A549 (cell line): ENCODE measurements at regions not wholly inside any gene's neighbourhood (a gene's known extent, or its start where the extent isn't known, plus 50 kb on each side); places are given as distances from the start of the nearest gene placed in this dataset.

Source experiments
- ATAC-seq, 2 experiments: fragments of 200-7000 bp in 1 of 2; fragments of >200 bp in 1 of 2; cut with Nextera tagmentation in 1 of 2; cut with Tn5 transposase in 1 of 2; 3 replicates each; pipeline versions ENCODE4 v1.8.0 to v1.9.1; 2018 to 2020; ENCODE audit warnings: mild to moderate bottlenecking in 1 of 2, moderate library complexity in 1 of 2
- CTCF ChIA-PET: fragments of 300-600 bp; sonication (Branson Sonifier 250); formaldehyde crosslinking; extraction: SDS; loops from one replicate; lab custom pipeline; 2021; ENCODE audit warnings: antibody characterized with exemption, inconsistent platforms; lab: Yijun Ruan, JAX
- POLR2A ChIA-PET: fragments of 350-600 bp; formaldehyde crosslinking; extraction: SDS; loops from one replicate; lab custom pipeline; 2021; ENCODE audit warnings: antibody characterized with exemption, inconsistent platforms; lab: Yijun Ruan, JAX
- DNase-seq, 2 experiments: peaks; one replicate each; pipeline versions ENCODE4 v3.0.0 to v3.0.0-alpha.2; 2011 to 2016; ENCODE audit warnings: low read depth in 1 of 2, low spot score in 1 of 2
- FAIRE-seq: peaks from 2 replicates; lab custom pipeline; 2011; peaks lifted over from hg19 to GRCh38; lab: Jason Lieb, UNC
- H3K27ac ChIP-seq, 2 experiments: fragments of >200 bp; sonication (Bioruptor Twin); formaldehyde crosslinking; 3 replicates each; pipeline ENCODE4 v1.5.1; 2016 to 2017
- H3K4me1 ChIP-seq: fragments of >200 bp; sonication (Bioruptor Twin); formaldehyde crosslinking; 3 replicates; pipeline ENCODE4 v1.6.1; 2016
- H3K4me2 ChIP-seq: fragments of >200 bp; sonication (Bioruptor Twin); formaldehyde crosslinking; 3 replicates; pipeline ENCODE4 v1.6.1; 2016
- H3K4me3 ChIP-seq: fragments of >200 bp; sonication (Bioruptor Twin); formaldehyde crosslinking; 3 replicates; pipeline ENCODE4 v1.5.1; 2016
- H3K9me3 ChIP-seq: fragments of >200 bp; sonication (Bioruptor Twin); formaldehyde crosslinking; 3 replicates; pipeline ENCODE4 v1.6.1; 2016
- CBX2 ChIP-seq: fragments of 200-600 bp; sonication (generic); IDR thresholded peaks from 2 replicates; pipeline ENCODE4 v1.6.1; 2016; ENCODE audit warnings: low read depth, mild to moderate bottlenecking, borderline replicate concordance
- CBX8 ChIP-seq: fragments of 200-600 bp; sonication (generic); IDR thresholded peaks from 2 replicates; pipeline ENCODE4 v1.6.1; 2016
- CHD2 ChIP-seq: fragments of 150-350 bp; IDR thresholded peaks from 2 replicates; pipeline ENCODE4 v1.6.1; 2014; ENCODE audit warnings: low read length; ENCODE audit not compliant: partially characterized antibody
- EHF ChIP-seq: fragments of 250-450 bp; sonication (Bioruptor Pico); IDR thresholded peaks from 2 replicates; pipeline ENCODE4 v1.5.0; 2020; ENCODE audit warnings: mild to moderate bottlenecking
- EP300 ChIP-seq, 2 experiments: fragments of >200 bp; sonication (Bioruptor Twin); formaldehyde crosslinking; IDR thresholded peaks; 2 replicates in 1 of 2; 3 replicates in 1 of 2; pipeline ENCODE4 v1.6.1; 2016 to 2017
- FOSB ChIP-seq: fragments of 250-450 bp; sonication (Bioruptor Pico); IDR thresholded peaks from 2 replicates; pipeline ENCODE4 v1.5.0; 2020; ENCODE audit warnings: mild to moderate bottlenecking, moderate library complexity
- FOSL2 ChIP-seq, 2 experiments: fragments of 450-650 bp in 1 of 2; fragments of >200 bp in 1 of 2; sonication (Bioruptor Twin) in 1 of 2; formaldehyde crosslinking; IDR thresholded peaks; 2 replicates each; pipeline versions ENCODE4 v1.5.0 to v1.6.1; 2016 to 2020; ENCODE audit warnings: mild to moderate bottlenecking in 1 of 2, moderate library complexity in 1 of 2
- GATA3 ChIP-seq: IDR thresholded peaks from 2 replicates; pipeline ENCODE4 v1.6.1; 2012; ENCODE audit warnings: borderline replicate concordance
- HDAC2 ChIP-seq: fragments of 200-600 bp; sonication (generic); IDR thresholded peaks from 2 replicates; pipeline ENCODE4 v1.6.1; 2016
- JUN ChIP-seq, 2 experiments: fragments of >200 bp; sonication (Bioruptor Twin); formaldehyde crosslinking; IDR thresholded peaks; 2 replicates in 1 of 2; 3 replicates in 1 of 2; pipeline ENCODE4 v1.6.1; 2016 to 2017
- MAZ ChIP-seq: fragments of 150-350 bp; IDR thresholded peaks from 2 replicates; pipeline ENCODE4 v1.6.1; 2014; ENCODE audit warnings: antibody characterized with exemption, low read depth, low read length, borderline replicate concordance
- MYC ChIP-seq: IDR thresholded peaks from 2 replicates; pipeline ENCODE4 v1.6.1; 2012; ENCODE audit warnings: mild to moderate bottlenecking, inconsistent platforms, low read length, improper control_type of control experiment, borderline replicate concordance
- NFE2L2 ChIP-seq: fragments of 150-350 bp; conservative IDR thresholded peaks from 2 replicates; pipeline ENCODE4 v1.6.1; 2014; ENCODE audit warnings: low read length
- PHF8 ChIP-seq: fragments of 200-600 bp; sonication (generic); IDR thresholded peaks from 2 replicates; pipeline ENCODE4 v1.6.1; 2016; ENCODE audit warnings: low read depth, mild to moderate bottlenecking, antibody characterized with exemption, moderate library complexity, borderline replicate concordance
- POLR2A ChIP-seq: IDR thresholded peaks from 2 replicates; pipeline ENCODE4 v1.6.1; 2012; ENCODE audit warnings: mild to moderate bottlenecking, low read length
- RAD21 ChIP-seq, 2 experiments: fragments of >200 bp in 1 of 2; sonication (Bioruptor Twin) in 1 of 2; formaldehyde crosslinking in 1 of 2; IDR thresholded peaks in 1 of 2; conservative IDR thresholded peaks in 1 of 2; 2 replicates in 1 of 2; 3 replicates in 1 of 2; pipeline ENCODE4 v1.6.1; 2012 to 2018; ENCODE audit warnings: inconsistent platforms in 1 of 2
- ZNF302 ChIP-seq: fragments of 250-450 bp; sonication (Bioruptor Pico); IDR thresholded peaks from 2 replicates; pipeline ENCODE4 v1.9.0; 2021; ENCODE audit warnings: inconsistent platforms, mild to moderate bottlenecking, moderate library complexity
- WGBS: methylation state at CpG from one replicate; pipeline ENCODE4 v1.1.6; 2017; ENCODE audit errors: missing lambda C conversion rate; 5-methylcytosine and 5-hydroxymethylcytosine counted together
- TF ChIP-seq, protein P1 (sequence below): IDR thresholded peaks from 2 replicates; pipeline ENCODE4 v1.6.1; 2012; ENCODE audit warnings: low read depth, borderline replicate concordance
- TF ChIP-seq, protein P2 (sequence below): fragments of 250-450 bp; sonication (Bioruptor Pico); IDR thresholded peaks from 2 replicates; pipeline ENCODE4 v1.5.0; 2021; ENCODE audit warnings: mild to moderate bottlenecking, moderate library complexity, borderline replicate concordance
- TF ChIP-seq, protein P3 (sequence below): fragments of 450-650 bp; IDR thresholded peaks from 2 replicates; pipeline ENCODE4 v1.6.1; 2014; ENCODE audit warnings: antibody characterized with exemption
- TF ChIP-seq, protein P4 (sequence below): fragments of 200-600 bp; sonication (generic); IDR thresholded peaks from 2 replicates; pipeline ENCODE4 v1.6.1; 2016; ENCODE audit warnings: antibody characterized with exemption, mild to moderate bottlenecking, moderate library complexity
- TF ChIP-seq, protein P5 (sequence below): fragments of 150-350 bp; IDR thresholded peaks from 2 replicates; pipeline ENCODE4 v1.6.1; 2014; ENCODE audit warnings: low read depth, mild to moderate bottlenecking, low read length
- TF ChIP-seq, protein P6 (sequence below): fragments of 250-450 bp; sonication (Bioruptor Pico); IDR thresholded peaks from 2 replicates; pipeline ENCODE4 v1.5.0; 2020; ENCODE audit warnings: low read depth, mild to moderate bottlenecking, moderate library complexity

DNA sequence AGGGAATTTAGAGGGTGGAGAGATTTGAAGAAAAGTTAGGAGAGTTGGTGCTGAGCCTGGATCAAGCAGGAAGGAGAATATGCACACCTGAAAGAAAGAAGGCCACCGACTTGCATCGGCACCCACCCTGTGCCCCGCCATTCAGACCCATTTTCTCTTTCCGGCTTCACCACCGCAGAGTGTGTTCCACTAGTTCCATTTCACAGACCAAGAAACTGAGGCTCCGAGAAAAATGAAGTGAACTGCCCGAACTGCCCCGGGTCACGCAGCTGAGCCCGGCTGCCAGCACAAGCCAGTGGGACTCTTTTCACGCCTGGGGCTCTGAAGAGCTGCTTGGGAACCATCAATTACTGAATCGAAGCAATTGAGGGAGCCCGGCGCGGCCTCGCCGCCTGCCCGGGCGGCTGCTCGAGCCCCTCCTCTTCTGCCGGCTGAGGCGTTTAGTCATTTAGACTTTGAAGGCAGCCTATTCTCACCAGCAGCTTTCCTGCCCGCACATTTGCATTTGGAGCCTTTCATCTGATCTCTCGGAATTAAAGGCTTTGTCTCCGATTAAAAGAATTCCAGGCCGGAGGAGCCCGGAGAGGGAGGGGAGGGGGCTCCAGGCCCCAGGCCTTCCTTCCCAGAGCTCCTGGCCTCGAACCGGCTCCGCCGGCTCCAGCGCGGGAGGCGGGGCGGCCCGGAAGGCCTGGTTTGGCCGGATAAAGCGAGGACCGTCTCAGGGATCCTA is 140.2 kb upstream of the PJA1 start:
- CTCF ChIA-PET: no interaction called here
- no peaks in the 10 kb centered on the region for H3K4me1 ChIP-seq
- TF ChIP-seq, protein P1, sequence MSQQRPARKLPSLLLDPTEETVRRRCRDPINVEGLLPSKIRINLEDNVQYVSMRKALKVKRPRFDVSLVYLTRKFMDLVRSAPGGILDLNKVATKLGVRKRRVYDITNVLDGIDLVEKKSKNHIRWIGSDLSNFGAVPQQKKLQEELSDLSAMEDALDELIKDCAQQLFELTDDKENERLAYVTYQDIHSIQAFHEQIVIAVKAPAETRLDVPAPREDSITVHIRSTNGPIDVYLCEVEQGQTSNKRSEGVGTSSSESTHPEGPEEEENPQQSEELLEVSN: no peak
- TF ChIP-seq PHF8 (no peak), ZNF302 (CRISPR knock-in tag) (no peak), GATA3 (no peak), EHF (no peak), CBX2 (no peak), EP300 (IDR thresholded peaks at IDR 0.05) (no peak), CBX8 (no peak)
- TF ChIP-seq, protein P2, sequence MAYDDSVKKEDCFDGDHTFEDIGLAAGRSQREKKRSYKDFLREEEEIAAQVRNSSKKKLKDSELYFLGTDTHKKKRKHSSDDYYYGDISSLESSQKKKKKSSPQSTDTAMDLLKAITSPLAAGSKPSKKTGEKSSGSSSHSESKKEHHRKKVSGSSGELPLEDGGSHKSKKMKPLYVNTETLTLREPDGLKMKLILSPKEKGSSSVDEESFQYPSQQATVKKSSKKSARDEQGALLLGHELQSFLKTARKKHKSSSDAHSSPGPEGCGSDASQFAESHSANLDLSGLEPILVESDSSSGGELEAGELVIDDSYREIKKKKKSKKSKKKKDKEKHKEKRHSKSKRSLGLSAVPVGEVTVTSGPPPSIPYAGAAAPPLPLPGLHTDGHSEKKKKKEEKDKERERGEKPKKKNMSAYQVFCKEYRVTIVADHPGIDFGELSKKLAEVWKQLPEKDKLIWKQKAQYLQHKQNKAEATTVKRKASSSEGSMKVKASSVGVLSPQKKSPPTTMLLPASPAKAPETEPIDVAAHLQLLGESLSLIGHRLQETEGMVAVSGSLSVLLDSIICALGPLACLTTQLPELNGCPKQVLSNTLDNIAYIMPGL (CRISPR knock-in tag): no peak
- TF ChIP-seq, protein P3, sequence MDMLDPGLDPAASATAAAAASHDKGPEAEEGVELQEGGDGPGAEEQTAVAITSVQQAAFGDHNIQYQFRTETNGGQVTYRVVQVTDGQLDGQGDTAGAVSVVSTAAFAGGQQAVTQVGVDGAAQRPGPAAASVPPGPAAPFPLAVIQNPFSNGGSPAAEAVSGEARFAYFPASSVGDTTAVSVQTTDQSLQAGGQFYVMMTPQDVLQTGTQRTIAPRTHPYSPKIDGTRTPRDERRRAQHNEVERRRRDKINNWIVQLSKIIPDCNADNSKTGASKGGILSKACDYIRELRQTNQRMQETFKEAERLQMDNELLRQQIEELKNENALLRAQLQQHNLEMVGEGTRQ: no peak
- TF ChIP-seq, all 56 proteins: peak for 0
- FAIRE-seq (no peak), ATAC-seq (no peak), DNase-seq (no peak)
- POLR2A ChIA-PET: no interaction called here
- H3K9me3 ChIP-seq: no peaks in the 10 kb centered on the region
- no peak overlapping the region for H3K27ac ChIP-seq
- WGBS: 73% methylated on average over 34 of the region's 39 CpGs
- no peak overlapping the region for H3K4me2 ChIP-seq
- H3K4me3 ChIP-seq: no peak overlapping the region

DNA sequence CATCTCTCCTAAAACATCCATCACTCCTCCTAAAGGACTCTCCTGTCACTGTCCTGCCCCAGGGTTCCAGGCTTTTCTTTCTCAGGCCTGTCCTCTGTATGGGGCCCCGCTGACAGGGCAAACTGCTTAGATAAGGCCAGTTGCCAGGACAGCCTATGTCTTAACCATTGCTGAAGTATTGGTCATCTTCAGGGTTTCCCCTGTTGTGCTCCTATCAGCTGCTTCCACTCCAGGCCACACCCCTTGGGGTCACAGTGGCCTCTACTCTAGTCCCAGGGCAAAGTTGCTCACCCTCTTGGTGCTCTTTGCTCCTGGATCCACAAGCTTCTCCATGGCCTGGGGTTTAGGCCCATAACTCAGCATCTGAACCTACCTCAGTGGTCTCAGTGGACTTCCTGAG is 138.0 kb upstream of the PJA1 start:
- no peak overlapping the region for H3K4me3 ChIP-seq
- TF ChIP-seq, protein P1: no peak
- TF ChIP-seq, protein P4, sequence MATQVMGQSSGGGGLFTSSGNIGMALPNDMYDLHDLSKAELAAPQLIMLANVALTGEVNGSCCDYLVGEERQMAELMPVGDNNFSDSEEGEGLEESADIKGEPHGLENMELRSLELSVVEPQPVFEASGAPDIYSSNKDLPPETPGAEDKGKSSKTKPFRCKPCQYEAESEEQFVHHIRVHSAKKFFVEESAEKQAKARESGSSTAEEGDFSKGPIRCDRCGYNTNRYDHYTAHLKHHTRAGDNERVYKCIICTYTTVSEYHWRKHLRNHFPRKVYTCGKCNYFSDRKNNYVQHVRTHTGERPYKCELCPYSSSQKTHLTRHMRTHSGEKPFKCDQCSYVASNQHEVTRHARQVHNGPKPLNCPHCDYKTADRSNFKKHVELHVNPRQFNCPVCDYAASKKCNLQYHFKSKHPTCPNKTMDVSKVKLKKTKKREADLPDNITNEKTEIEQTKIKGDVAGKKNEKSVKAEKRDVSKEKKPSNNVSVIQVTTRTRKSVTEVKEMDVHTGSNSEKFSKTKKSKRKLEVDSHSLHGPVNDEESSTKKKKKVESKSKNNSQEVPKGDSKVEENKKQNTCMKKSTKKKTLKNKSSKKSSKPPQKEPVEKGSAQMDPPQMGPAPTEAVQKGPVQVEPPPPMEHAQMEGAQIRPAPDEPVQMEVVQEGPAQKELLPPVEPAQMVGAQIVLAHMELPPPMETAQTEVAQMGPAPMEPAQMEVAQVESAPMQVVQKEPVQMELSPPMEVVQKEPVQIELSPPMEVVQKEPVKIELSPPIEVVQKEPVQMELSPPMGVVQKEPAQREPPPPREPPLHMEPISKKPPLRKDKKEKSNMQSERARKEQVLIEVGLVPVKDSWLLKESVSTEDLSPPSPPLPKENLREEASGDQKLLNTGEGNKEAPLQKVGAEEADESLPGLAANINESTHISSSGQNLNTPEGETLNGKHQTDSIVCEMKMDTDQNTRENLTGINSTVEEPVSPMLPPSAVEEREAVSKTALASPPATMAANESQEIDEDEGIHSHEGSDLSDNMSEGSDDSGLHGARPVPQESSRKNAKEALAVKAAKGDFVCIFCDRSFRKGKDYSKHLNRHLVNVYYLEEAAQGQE: no peak
- TF ChIP-seq RAD21 (conservative IDR thresholded peaks at IDR 0.05 in 1 of 2, IDR thresholded peaks at IDR 0.05 in 1 of 2) (no peak), NFE2L2 (no peak), JUN (IDR thresholded peaks at IDR 0.05) (no peak), HDAC2 (no peak), FOSB (CRISPR knock-in tag) (no peak), CBX2 (no peak), FOSL2 (IDR thresholded peaks at IDR 0.05) (no peak), FOSL2 (CRISPR knock-in tag; IDR thresholded peaks at IDR 0.05) (no peak), MYC (no peak), GATA3 (no peak), CHD2 (no peak), POLR2A (no peak), MAZ (no peak)
- TF ChIP-seq, protein P5, sequence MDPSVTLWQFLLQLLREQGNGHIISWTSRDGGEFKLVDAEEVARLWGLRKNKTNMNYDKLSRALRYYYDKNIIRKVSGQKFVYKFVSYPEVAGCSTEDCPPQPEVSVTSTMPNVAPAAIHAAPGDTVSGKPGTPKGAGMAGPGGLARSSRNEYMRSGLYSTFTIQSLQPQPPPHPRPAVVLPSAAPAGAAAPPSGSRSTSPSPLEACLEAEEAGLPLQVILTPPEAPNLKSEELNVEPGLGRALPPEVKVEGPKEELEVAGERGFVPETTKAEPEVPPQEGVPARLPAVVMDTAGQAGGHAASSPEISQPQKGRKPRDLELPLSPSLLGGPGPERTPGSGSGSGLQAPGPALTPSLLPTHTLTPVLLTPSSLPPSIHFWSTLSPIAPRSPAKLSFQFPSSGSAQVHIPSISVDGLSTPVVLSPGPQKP: no peak
- TF ChIP-seq, protein P6, sequence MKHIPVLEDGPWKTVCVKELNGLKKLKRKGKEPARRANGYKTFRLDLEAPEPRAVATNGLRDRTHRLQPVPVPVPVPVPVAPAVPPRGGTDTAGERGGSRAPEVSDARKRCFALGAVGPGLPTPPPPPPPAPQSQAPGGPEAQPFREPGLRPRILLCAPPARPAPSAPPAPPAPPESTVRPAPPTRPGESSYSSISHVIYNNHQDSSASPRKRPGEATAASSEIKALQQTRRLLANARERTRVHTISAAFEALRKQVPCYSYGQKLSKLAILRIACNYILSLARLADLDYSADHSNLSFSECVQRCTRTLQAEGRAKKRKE (CRISPR knock-in tag): no peak
- ChIA-PET POLR2A (no interaction called here), CTCF (no interaction called here)
- no peaks in the 10 kb centered on the region for H3K4me1 ChIP-seq
- H3K4me2 ChIP-seq: no peak overlapping the region
- no peak for ATAC-seq
- FAIRE-seq: no peak
- no peaks in the 10 kb centered on the region for H3K9me3 ChIP-seq
- WGBS: 82% methylated on average over 1 of the region's 1 CpG
- H3K27ac ChIP-seq: no peak overlapping the region
- DNase-seq: no peak
